DMS153 treated with DMSO at 0.1 percent for 48 hours (cell line): ENCODE measurements at regions not wholly inside any gene's neighbourhood (a gene's known extent, or its start where the extent isn't known, plus 50 kb on each side); places are given as distances from the start of the nearest gene placed in this dataset.

Experiments used
- DNase-seq: peaks from one replicate; lab custom pipeline; 2025; ENCODE audit not compliant: unreplicated experiment; lab: John Stamatoyannopoulos, UW

DNA sequence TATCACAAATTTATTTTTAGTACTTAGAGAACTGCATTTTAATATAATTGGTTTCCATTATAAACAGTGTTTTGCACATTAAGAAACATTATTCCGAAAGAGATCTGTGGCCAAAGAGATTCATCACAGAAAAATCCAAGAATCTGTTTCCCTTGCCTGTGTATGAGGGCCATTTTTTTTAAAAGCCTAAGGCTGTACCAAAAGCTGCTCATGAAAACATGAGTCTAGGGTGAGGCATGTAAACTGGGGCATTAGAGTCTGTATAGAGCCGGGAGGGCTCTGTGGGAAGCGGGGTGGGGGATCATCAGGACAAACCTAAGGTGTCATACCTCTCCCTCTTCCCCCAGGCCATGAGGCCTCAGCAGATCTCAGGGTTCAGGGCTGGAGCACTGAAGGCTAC lies 223.8 kb downstream of the FBXO15 start:
- DNase-seq, result no peak

DNA sequence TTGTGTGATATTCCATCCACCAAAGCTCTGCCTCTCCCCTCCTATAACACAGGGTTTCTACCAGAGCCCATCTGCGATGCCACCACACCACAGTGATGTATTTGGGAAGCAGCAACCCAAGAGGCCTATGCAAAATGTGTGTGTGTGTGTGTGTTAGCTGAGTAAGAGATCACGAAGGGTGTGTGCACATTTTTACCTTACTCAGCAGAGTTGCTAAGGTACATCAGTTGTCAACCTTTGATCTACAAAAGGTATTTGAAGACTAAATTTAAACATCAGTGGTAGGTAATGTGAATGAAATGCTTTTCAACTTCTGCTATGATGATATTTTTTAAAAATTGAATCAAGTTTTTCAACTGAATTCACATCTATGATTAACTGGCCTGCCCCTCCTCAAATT lies 227.6 kb downstream of the FBXO15 start:
- no peak for DNase-seq

DNA sequence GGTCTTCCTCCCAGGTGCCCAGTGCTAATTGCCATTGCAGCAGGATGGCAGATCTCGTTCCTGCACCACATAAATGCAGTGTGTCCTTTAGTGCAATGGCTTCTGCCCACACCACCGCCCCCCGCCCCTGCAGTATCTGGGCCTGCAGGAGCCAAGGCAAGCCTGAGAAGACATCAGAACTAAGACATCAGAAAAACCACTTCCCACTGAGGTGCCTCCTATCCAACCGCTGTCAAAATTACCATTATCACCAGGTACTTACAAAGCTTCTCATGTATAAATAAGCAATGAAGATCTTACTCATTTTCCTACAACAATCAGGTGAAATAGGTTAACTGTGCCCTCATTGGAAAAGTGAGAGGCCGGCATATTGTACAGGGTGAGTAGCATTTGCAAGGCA lies 228.8 kb downstream of the FBXO15 start:
- DNase-seq, result no peak

DNA sequence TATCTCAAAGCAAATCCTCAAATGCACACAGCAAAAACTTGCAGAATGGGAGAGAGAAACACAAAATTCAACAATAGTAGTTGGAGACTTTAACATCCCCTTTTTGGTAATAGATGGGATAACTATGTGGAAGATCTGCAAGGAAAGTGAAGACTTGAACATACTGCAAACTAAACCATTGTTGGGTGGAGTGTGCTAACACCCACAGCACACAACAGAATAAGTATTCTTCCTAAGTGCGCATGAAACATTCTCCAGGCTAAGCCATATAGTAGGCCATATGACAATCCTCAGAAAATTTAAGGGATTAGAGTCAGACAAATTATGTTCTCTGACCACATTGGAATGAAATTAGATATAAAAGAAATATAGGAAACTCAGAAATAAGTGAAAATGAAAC lies 230.6 kb downstream of the FBXO15 start:
- no peak for DNase-seq

DNA sequence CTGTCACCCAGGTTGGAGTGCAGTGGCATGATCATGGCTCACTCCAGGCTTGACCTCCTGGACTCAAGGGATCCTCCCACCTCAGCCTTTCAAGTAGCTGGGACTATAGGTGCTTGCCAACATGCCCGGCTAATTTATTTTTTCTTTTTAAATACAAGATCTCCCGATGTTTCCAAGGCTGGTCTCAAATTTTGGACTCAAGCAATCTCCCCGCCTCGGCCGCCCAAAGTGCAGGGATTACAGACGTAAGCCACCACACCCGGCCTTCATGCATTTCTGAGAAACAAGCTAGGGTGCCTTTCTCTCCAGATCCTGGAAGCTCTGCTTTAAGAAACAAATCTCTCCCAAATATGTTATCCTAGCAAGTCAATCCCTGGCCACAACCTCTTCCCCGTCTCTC lies 234.1 kb downstream of the FBXO15 start:
- DNase-seq, result no peak

DNA sequence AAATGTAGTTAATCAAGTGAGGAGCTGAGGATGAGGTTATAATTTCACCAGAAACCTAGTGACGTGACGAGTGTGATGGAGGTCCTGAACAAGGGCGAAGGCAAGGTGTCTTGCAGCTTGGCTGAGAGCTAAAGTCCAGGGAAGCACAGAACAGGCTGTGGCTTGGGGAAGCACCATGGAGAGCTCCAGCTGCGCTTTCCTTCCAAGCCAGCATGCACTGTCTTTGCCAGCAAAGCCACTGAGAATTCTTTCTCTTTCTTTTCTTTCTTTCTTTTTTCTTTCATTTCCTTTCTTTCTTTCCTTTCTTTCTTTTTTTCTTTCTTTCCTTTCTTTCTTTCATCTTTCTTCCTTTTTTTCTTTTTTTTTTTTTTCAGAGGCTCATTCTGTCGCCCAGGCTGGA lies 239.3 kb downstream of the FBXO15 start:
- no peak for DNase-seq

DNA sequence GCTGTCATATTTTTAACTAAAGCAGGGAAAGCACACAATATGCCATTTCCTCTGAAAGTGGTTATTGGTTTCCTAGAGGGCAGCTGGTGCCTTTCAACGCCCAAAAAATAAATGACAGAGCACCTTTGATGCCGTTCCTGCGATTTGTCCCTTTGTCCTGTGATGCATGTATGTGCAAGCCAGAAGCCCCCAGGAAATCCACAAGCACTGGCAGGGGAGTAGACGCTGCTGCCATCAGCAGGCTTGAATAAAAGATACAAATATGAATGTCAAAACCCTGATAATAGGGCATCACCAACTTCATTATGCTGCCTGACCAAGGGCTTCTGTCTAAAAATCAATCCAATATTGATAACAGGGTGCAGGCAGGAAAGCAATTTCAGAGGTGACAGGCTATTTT lies 246.1 kb downstream of the FBXO15 start:
- no peak for DNase-seq

DNA sequence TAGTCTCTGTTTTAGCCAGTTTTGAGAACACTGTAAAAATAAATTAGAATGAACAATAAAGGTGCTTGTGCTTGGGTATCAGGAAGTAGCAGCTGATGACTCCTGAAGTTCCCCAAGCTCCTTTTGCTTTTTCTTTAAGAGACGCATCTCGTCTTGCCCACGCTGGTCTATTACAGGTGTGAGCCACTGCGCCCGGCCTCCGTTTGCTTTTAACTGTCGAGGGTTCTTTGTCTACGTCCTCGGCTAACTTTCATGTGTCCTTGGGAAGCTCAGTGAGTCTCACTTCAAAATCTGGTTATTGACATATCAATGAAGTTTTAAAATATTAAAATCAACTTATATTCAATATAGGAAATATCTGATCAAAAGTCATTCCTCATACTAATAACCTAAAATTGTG lies 246.5 kb downstream of the FBXO15 start:
- no peak for DNase-seq

DNA sequence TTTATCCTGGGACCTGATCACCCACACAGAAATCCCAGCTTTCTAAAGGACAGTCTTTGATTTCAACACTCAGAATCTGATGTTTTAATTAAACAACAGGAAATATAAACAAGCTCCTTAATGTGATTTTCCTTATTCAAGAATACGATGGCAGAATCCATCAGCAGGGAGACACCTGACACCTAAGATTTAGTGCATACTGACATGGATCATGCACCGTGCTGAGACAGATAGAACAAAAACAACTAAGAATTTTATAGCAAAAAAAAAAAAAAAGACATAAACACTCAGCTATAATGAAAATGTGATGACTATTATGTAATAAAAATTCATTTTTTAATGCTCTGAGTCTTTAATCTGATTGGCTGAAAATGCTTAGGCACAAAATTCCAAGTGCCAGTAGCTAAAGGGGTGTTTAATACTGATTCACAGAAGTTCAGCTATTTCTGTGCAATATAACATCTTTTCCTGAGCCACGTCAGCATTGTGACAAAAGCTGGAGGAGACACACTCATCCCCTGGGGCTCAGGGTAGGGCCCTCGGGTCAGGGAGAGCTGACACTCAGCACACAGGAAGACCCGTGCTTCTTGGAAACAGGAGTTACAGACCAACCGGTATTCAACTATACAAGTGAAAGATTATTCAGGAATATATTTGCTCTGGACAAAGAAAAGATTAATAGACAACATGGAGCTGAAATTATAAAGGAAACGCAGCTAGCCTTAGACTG lies 247.4 kb downstream of the FBXO15 start:
- DNase-seq, result no peak

DNA sequence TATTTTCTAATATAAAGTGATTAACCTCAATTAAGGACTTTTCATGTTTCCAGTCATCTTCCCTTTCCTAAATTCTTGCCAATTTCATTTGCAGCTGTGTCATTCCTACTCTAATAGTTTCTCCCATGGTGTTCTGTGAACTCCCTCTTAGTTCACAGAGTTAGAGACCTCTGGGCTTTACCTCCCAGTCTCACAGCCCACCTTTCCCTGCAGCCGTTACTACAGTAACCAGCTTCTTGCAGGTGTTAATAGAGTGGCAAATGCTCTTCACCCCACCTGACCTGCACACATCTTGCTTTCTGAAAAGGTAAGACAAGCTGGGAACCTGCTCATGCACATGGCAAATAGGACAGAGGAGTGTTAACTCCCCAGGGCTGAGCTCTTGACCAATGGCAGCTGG lies 250.1 kb downstream of the FBXO15 start:
- DNase-seq, result no peak

DNA sequence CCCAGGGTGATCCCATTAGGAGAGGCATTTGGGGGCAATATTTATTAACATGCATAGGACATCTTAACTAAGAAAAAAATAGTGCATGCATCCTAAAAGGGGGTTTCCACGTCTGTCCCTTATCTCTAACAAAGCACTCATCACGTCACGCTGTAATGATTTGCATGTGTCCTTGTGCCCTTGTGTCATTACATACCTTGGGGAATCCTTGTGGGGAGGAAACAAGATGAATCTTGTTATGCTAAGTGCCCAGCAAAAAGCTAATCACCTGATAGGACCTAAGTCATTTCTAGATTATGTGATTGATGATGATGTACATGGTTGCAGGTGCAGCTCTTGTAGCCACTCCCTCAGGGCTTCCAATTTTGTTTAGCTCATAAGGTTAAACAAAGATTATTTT lies 250.9 kb downstream of the FBXO15 start:
- DNase-seq, result no peak

DNA sequence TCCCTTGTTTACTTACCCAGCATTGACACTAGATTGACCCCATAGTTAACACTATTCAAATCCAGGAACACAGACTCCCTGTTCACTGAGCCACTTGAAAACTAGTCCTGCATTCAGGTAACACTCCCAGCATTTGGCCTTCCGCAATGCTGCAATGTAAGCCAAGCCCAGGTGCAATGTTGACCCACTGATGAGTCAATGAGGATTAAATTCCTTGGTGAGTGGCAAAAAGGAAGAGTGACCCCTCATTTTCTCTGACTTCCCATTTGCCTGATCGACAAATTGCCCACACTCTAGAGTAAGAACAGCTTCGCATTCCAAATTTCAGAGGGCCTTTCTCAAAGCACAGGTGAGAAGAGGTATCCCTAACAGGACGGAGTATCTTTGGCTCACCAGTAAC lies 251.9 kb downstream of the FBXO15 start:
- DNase-seq, result peak; percentile 65

DNA sequence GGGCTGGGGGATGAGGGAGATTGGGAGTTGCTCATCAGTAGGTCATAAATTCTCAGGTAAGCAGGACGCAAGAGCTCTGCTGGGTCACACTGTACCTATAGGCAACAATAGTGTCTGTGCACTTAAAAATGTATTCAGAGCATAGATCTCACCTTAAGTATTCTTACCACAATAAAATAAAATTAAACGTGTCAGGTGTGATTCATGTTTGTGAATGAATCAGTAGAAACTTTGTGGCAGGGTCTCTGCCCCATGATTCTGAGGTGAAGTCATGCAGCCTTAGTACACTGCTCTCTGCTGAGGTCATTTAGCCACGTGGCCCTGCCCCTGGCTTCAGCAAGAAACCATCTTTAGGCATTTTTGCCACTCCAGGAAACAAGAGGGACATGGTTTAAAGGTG lies 253.8 kb downstream of the FBXO15 start:
- no peak for DNase-seq

DNA sequence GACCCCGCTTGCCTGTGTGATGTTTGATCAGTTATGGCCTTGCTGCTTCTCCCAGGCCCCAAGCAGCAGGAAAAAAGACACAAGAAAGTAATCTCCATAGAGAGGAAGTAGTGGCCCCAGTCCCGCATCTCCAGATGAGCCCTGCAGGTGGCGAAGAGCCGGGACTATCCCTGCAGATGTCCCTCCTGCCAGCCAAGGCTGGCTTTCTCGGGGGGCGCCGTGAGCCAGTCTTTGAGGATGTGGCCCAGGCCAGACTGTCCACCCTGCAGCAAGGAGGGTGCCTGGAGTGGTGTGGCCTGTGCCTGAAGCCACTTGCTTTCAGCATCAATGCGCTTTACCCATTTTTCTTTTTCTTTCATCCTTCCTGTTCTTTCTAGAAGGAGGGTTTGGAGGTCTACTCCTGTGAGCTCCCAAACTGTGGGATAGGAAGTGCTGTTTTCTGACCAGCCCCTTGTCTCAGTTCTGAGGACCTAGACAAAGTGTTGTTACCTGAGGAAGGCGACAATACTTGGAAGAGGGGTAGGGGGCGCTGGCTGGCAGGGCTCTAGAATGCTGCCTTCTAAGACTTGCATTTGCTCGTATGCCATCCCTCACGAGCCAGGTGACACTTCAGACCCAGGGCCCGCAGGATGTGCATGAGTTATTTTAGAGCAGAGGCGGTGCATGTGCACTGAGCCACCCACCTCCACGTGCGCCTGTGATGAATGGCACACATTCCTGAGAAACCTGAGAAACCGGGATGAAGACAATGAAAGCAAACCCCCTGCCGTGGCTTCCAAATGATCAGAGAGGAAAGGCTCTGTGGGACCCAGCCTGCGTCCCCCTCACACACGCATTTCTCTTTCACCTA lies 255.8 kb downstream of the FBXO15 start:
- DNase-seq, result no peak

DNA sequence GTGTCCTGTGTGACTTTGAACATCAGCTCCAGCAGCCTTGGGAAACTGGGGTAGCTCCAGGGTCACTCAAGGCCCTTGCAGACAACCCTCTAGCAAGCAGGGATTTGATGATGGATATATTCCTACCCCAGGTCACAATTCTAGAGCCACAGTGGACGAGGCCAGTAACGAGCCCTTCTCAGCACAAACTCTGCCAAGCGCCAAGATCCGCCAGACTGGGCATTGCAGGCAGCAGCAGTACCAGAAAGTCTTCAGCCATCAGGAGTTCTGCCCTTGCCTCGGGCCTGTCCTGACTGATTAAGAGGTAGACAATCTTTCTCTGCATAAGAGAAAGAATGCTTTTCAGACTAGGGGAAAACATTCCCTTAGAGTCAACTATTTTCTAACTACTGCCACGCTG lies 259.1 kb downstream of the FBXO15 start:
- DNase-seq, result no peak

DNA sequence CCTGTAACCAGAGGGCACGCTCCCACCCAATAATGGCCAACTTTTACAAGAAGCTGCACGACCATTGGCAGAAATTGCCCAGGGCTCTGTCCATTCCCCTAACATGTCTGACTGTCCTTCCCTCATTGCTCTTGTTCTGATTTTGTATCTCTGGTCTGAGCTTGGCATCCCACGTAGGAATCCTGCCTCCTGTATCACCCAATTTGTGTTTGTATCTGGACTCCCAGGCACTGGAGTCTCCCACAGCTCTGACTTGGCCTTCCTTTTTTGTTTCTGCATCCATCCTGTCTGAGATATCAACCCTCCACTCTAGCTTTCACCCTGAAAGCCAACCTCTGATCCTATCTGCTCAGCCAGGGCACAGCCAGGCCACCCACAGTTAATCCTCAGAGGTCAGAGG lies 259.8 kb downstream of the FBXO15 start:
- no peak for DNase-seq

DNA sequence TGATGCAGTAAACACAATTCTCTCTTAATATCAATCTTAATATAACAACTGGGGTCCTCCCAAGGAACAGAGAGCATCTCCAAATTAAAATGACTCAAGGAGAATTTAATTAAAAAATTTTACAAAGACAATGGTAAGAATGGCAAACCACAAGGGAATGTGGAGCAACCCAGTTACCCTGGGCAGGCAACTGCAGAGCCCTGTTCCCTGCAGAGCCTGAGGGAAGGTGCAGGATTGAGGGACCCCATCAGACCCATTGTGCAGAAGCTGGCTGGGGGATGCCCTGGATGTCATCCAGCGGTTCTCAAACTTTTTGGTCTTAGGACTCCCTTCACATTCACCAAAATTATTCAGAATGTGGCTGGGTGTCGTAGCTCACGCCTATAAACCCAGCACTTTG lies 262.8 kb downstream of the FBXO15 start:
- no peak for DNase-seq

DNA sequence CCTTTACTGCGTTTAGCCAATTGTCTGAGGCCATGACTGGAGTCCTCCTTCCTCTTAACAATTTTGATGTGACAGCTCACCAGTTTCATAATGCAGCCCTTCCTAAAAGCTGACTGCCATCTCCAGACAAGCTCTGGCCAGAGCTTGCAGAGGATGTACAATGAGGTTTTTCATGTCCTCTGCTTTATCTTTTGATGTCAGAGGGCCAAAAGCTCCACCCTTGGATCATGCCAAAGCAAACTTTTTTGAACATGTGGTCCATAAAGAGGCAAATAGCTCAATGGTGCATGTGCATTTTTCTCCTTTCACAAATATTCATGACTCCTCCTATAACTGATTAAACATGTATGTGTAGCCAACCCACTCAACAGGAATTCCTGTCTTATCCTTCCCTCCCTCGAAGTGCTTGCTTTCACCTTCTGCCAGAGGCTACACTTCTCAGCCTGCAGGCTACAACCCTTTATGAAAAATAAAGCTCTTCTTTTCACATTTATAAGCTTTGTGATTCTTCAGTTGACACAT lies 266.2 kb downstream of the FBXO15 start:
- DNase-seq, result no peak

DNA sequence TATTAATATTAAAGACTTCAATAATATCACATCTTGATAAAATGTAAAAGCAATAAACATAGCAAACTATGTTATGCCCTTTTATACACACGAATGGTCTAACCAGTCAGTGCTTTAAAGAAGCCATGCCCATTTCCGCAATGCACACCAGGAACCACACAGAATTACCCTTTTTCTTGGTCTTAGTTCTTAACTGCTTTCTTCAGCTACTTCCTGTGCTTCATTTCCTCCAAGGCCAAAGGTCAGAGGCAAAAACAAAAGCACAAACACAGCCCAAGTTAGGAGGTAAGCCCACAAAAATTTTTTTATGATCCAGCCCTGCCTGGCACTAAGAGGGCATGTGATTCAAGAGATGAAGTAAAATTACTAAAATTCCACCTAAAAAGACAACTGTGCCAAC lies 267.2 kb downstream of the FBXO15 start:
- no peak for DNase-seq

DNA sequence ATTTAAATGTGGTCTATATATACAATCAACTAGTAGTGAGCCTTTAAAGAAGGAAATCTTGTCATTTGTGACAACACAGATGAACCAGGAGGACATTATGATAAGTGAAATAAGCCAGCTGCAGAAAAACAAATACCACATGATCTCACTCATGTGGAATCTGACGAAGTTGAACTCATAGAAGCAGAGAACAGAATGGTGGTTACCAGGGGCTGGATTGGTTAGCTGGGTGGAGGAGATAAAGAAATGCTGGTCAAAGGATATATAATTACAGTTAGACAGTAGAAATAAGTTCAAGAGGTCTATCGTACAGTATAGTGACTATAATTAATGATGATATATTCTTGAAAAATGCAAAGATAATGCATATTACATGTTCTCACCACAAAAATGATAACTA lies 267.9 kb downstream of the FBXO15 start:
- DNase-seq, result no peak

DNA sequence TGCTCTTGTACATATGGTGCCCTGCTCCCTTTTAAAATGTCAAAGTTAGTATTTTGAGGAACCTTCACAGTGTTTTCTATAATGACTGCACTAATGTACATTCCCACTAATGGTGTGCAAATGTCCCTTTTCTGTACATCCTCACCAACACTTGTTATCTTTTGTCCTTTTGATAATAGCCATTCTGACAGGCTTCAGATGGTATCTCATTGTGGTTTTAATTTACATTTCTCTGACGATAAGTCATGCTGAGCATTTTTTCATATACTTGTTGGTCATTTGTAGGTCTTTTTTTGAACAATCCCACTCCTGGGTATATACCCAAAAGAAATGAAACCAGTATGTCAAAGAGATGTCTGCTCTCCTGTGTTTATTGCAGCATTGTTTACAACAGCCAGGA lies 268.3 kb downstream of the FBXO15 start:
- DNase-seq, result no peak

DNA sequence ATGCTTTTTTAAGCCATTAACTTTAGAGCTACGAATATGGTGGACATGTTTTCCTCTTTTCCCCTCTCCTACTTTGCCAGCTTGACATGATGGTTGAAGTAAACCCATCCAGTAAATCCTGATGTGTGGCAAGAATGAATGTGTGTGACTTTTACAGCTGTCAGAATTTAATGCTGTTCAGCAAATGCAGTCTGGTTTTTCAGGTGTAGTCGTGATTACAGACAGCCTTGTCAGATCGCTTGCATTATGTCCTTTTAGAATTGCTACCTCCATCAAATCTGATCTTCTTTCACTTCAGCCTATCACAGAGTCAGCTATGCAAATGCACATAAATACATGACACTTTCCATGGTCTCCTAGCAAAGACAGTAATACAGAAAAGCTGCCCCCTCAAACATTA lies 278.5 kb downstream of the FBXO15 start:
- no peak for DNase-seq
